ENCODE measurements at regions not wholly inside any gene's neighbourhood (a gene's known extent, or its start where the extent isn't known, plus 50 kb on each side); places are given as distances from the start of the nearest gene placed in this dataset.
"Not testable (repeated sequence)": the region's sequence is repeated elsewhere in the genome, so short reads cannot be mapped to it uniquely, and the experiment has no call there.

- TF ChIP-seq ZFX (IDR thresholded peaks at IDR 0.05): no peak
- no peak for TF ChIP-seq CTCF (conservative IDR thresholded peaks at IDR 0.05)
- H3K27ac ChIP-seq: no peak overlapping the region
Observed at GRCh38 chr18:65606551-65607130, 144.2 kb upstream of the CDH7 start.

GRCh38 chr18:65605352-65605751 lies 145.5 kb upstream of the CDH7 start:
- H3K27ac ChIP-seq: not testable (repeated sequence)

- H3K27ac ChIP-seq: no peak overlapping the region
- TF ChIP-seq ZFX (IDR thresholded peaks at IDR 0.05) (no peak), CTCF (conservative IDR thresholded peaks at IDR 0.05) (no peak)
Observed at GRCh38 chr18:65601775-65602174, 149.0 kb upstream of the CDH7 start.

- H3K27ac ChIP-seq: no peak overlapping the region
- no peak for TF ChIP-seq CTCF (conservative IDR thresholded peaks at IDR 0.05)
- TF ChIP-seq ZFX (IDR thresholded peaks at IDR 0.05): no peak
Observed at GRCh38 chr18:65592435-65592834, 158.4 kb upstream of the CDH7 start.

- no peak for TF ChIP-seq CTCF (conservative IDR thresholded peaks at IDR 0.05)
- no peak for TF ChIP-seq ZFX (IDR thresholded peaks at IDR 0.05)
- no peak overlapping the region for H3K27ac ChIP-seq
Observed at GRCh38 chr18:65587491-65587890, 163.3 kb upstream of the CDH7 start.

- not testable (repeated sequence) for H3K27ac ChIP-seq
Observed at GRCh38 chr18:65582094-65582493, 168.7 kb upstream of the CDH7 start.

- TF ChIP-seq CTCF (conservative IDR thresholded peaks at IDR 0.05): no peak
- no peak for TF ChIP-seq ZFX (IDR thresholded peaks at IDR 0.05)
Observed at GRCh38 chr18:65568866-65569265, 181.9 kb upstream of the CDH7 start.

GRCh38 chr18:65567372-65567771 lies 183.4 kb upstream of the CDH7 start:
- no peak overlapping the region for H3K27ac ChIP-seq
- TF ChIP-seq CTCF (conservative IDR thresholded peaks at IDR 0.05) (peak; percentile 73), ZFX (IDR thresholded peaks at IDR 0.05) (no peak)

More at GRCh38 chr18:65568866-65569265, 181.9 kb upstream of the CDH7 start:
- no peak overlapping the region for H3K27ac ChIP-seq
